ENCODE measurements at regions not wholly inside any gene's neighbourhood (a gene's known extent, or its start where the extent isn't known, plus 50 kb on each side); places are given as distances from the start of the nearest gene placed in this dataset.

GRCh38 chr7:10802526-10802925 lies 171.1 kb upstream of the PHF14 start:
- H2AFZ ChIP-seq: no peak overlapping the region
- TF ChIP-seq EZH2 (IDR thresholded peaks at IDR 0.05; ENCODE audit: low read depth) (no peak), CTCF (conservative IDR thresholded peaks at IDR 0.05) (no peak)

GRCh38 chr7:10803720-10804119 lies 170.0 kb upstream of the PHF14 start:
- no TSS peak for BruUV-seq (replicated peaks)
- H3K4me1 ChIP-seq (replicated peaks; ENCODE audit: insufficient read depth): no peaks in the 10 kb centered on the region

More at GRCh38 chr7:10802526-10802925, 171.1 kb upstream of the PHF14 start:
- Histone ChIP-seq H3F3A (ENCODE audit: insufficient read depth, low read depth) (no peaks in the 10 kb centered on the region), H3K4me2 (no peak overlapping the region), H3K4me3 (no peak overlapping the region), H3K36me3 (ENCODE audit: low read depth) (no peaks in the 10 kb centered on the region), H3K27ac (no peak overlapping the region), H3K79me2 (ENCODE audit: low read depth) (no peaks in the 10 kb centered on the region), H4K20me1 (ENCODE audit: insufficient read depth) (no peaks in the 10 kb centered on the region), H3K4me1 (replicated peaks; ENCODE audit: insufficient read depth) (no peaks in the 10 kb centered on the region), H3K9me3 (ENCODE audit: insufficient read depth, low read depth) (no peaks in the 10 kb centered on the region), H3K9me2 (ENCODE audit: insufficient read depth) (no peaks in the 10 kb centered on the region), H3K27me3 (ENCODE audit: insufficient read depth, low read depth) (no peaks in the 10 kb centered on the region)
- ChIA-PET CTCF (no interaction called here), POLR2A (ENCODE audit: unreplicated experiment) (no interaction called here)
- BruUV-seq (replicated peaks): no TSS peak
- DNase-seq: no peak
- intact Hi-C loops (cut with micrococcal nuclease; ENCODE audit: unreplicated experiment): no loop called here

GRCh38 chr7:10804770-10805169 lies 168.9 kb upstream of the PHF14 start:
- no peak for DNase-seq
- no peak overlapping the region for H3K4me2 ChIP-seq
- H3K79me2 ChIP-seq (ENCODE audit: low read depth): no peaks in the 10 kb centered on the region
- TF ChIP-seq CTCF (conservative IDR thresholded peaks at IDR 0.05): no peak
- no peak for TF ChIP-seq EZH2 (IDR thresholded peaks at IDR 0.05; ENCODE audit: low read depth)
- no peaks in the 10 kb centered on the region for H3K9me3 ChIP-seq (ENCODE audit: insufficient read depth, low read depth)
- ChIA-PET POLR2A (ENCODE audit: unreplicated experiment) (no interaction called here), CTCF (no interaction called here)
- H2AFZ ChIP-seq: no peak overlapping the region
- no peaks in the 10 kb centered on the region for H3K9me2 ChIP-seq (ENCODE audit: insufficient read depth)
- H3K4me1 ChIP-seq (replicated peaks; ENCODE audit: insufficient read depth): no peaks in the 10 kb centered on the region
- BruUV-seq (replicated peaks): no TSS peak
- no peaks in the 10 kb centered on the region for H4K20me1 ChIP-seq (ENCODE audit: insufficient read depth)
- H3K27ac ChIP-seq: no peak overlapping the region
- no peak overlapping the region for H3K4me3 ChIP-seq
- no peaks in the 10 kb centered on the region for H3K27me3 ChIP-seq (ENCODE audit: insufficient read depth, low read depth)
- no peaks in the 10 kb centered on the region for H3K36me3 ChIP-seq (ENCODE audit: low read depth)
- intact Hi-C loops (cut with micrococcal nuclease; ENCODE audit: unreplicated experiment): no loop called here
- no peaks in the 10 kb centered on the region for H3F3A ChIP-seq (ENCODE audit: insufficient read depth, low read depth)

More at GRCh38 chr7:10803720-10804119, 170.0 kb upstream of the PHF14 start:
- Histone ChIP-seq H3K36me3 (ENCODE audit: low read depth) (no peaks in the 10 kb centered on the region), H4K20me1 (ENCODE audit: insufficient read depth) (no peaks in the 10 kb centered on the region), H3K27ac (no peak overlapping the region), H2AFZ (no peak overlapping the region), H3K4me3 (no peak overlapping the region), H3K9me2 (ENCODE audit: insufficient read depth) (no peaks in the 10 kb centered on the region), H3K9me3 (ENCODE audit: insufficient read depth, low read depth) (no peaks in the 10 kb centered on the region), H3K4me2 (no peak overlapping the region), H3K79me2 (ENCODE audit: low read depth) (no peaks in the 10 kb centered on the region), H3K27me3 (ENCODE audit: insufficient read depth, low read depth) (no peaks in the 10 kb centered on the region), H3F3A (ENCODE audit: insufficient read depth, low read depth) (no peaks in the 10 kb centered on the region)
- TF ChIP-seq CTCF (conservative IDR thresholded peaks at IDR 0.05) (no peak), EZH2 (IDR thresholded peaks at IDR 0.05; ENCODE audit: low read depth) (no peak)
- CTCF ChIA-PET: no interaction called here
- POLR2A ChIA-PET (ENCODE audit: unreplicated experiment): no interaction called here
- no peak for DNase-seq
- intact Hi-C loops (cut with micrococcal nuclease; ENCODE audit: unreplicated experiment): no loop called here
